GM21717 (cell line): ENCODE measurements at regions not wholly inside any gene's neighbourhood (a gene's known extent, or its start where the extent isn't known, plus 50 kb on each side); places are given as distances from the start of the nearest gene placed in this dataset.
"Not testable (repeated sequence)": the region's sequence is repeated elsewhere in the genome, so short reads cannot be mapped to it uniquely, and the experiment has no call there.

ENCODE experiments used
- ATAC-seq: cut with Tn5 transposase; IDR thresholded peaks from one replicate; pipeline ENCODE4 v1.9.1; 2021; ENCODE audit warnings: mild to moderate bottlenecking, moderate library complexity; ENCODE audit not compliant: unreplicated experiment

- no peak for ATAC-seq
Measured at GRCh38 chr4:178138491-178138890, 696.3 kb upstream of the AGA start.

- no peak for ATAC-seq
Measured at GRCh38 chr4:178140326-178140915, 698.2 kb upstream of the AGA start.

- ATAC-seq = no peak
Measured at GRCh38 chr4:178142724-178143123, 700.5 kb upstream of the AGA start.

- no peak for ATAC-seq
Measured at GRCh38 chr4:178148106-178148505, 705.9 kb upstream of the AGA start.

- no peak for ATAC-seq
Measured at GRCh38 chr4:178165251-178165950, 723.2 kb upstream of the AGA start.

- ATAC-seq = no peak
Measured at GRCh38 chr4:178165951-178166308, 723.7 kb upstream of the AGA start.

GRCh38 chr4:178173771-178174170 is 731.5 kb upstream of the AGA start:
- ATAC-seq = no peak

GRCh38 chr4:178174756-178175155 is 732.5 kb upstream of the AGA start:
- no peak for ATAC-seq

- ATAC-seq = no peak
Measured at GRCh38 chr4:178185517-178185916, 743.3 kb upstream of the AGA start.

- ATAC-seq = no peak
Measured at GRCh38 chr4:178192611-178193010, 750.4 kb upstream of the AGA start.

- no peak for ATAC-seq
Measured at GRCh38 chr4:178196751-178197374, 754.6 kb upstream of the AGA start.

GRCh38 chr4:178198691-178199090 is 756.5 kb upstream of the AGA start:
- no peak for ATAC-seq

- no peak for ATAC-seq
Measured at GRCh38 chr4:178202422-178202821, 760.2 kb upstream of the AGA start.

GRCh38 chr4:178205826-178206225 is 763.6 kb upstream of the AGA start:
- ATAC-seq = no peak

GRCh38 chr4:178215309-178215708 is 773.1 kb upstream of the AGA start:
- no peak for ATAC-seq

- ATAC-seq = no peak
Measured at GRCh38 chr4:178215763-178216162, 773.5 kb upstream of the AGA start.

GRCh38 chr4:178226421-178226820 is 784.2 kb upstream of the AGA start:
- ATAC-seq = not testable (repeated sequence)

- ATAC-seq = no peak
Measured at GRCh38 chr4:178233906-178234305, 791.7 kb upstream of the AGA start.

GRCh38 chr4:178240891-178241290 is 798.7 kb upstream of the AGA start:
- ATAC-seq = no peak

GRCh38 chr4:178241601-178242118 is 799.4 kb upstream of the AGA start:
- ATAC-seq = no peak

- ATAC-seq = no peak
Measured at GRCh38 chr4:178242655-178243054, 800.4 kb upstream of the AGA start.

- no peak for ATAC-seq
Measured at GRCh38 chr4:178244785-178245184, 802.5 kb upstream of the AGA start.
